GM06990 (cell line): ENCODE measurements at regions not wholly inside any gene's neighbourhood (a gene's known extent, or its start where the extent isn't known, plus 50 kb on each side); places are given as distances from the start of the nearest gene placed in this dataset.
A peak's percentile ranks its signal among the peaks of the same experiment; 100 is the strongest.

Experiments
- DNase-seq: peaks from one replicate; pipeline ENCODE4 v3.0.0-alpha.2; 2011; ENCODE audit not compliant: insufficient read length; ENCODE audit errors: extremely low read depth
- H3K27me3 ChIP-seq: replicated peaks from 2 replicates; pipeline ENCODE4 v1.6.0; 2011; ENCODE audit warnings: low read length; ENCODE audit not compliant: control insufficient read depth, insufficient read depth
- H3K36me3 ChIP-seq: 2 replicates; pipeline ENCODE4 v1.5.1; 2011; ENCODE audit warnings: low read length; ENCODE audit not compliant: control insufficient read depth, insufficient read depth
- H3K4me3 ChIP-seq: replicated peaks from 2 replicates; pipeline ENCODE4 v1.5.1; 2011; ENCODE audit warnings: low read depth, mild to moderate bottlenecking, control low read depth, low read length
- TF ChIP-seq, protein P1 (sequence below): IDR thresholded peaks from 2 replicates; pipeline ENCODE4 v1.5.1; 2011; ENCODE audit warnings: low read length, control low read depth, mild to moderate bottlenecking, inconsistent platforms; ENCODE audit not compliant: insufficient read depth, poor library complexity, severe bottlenecking

DNA sequence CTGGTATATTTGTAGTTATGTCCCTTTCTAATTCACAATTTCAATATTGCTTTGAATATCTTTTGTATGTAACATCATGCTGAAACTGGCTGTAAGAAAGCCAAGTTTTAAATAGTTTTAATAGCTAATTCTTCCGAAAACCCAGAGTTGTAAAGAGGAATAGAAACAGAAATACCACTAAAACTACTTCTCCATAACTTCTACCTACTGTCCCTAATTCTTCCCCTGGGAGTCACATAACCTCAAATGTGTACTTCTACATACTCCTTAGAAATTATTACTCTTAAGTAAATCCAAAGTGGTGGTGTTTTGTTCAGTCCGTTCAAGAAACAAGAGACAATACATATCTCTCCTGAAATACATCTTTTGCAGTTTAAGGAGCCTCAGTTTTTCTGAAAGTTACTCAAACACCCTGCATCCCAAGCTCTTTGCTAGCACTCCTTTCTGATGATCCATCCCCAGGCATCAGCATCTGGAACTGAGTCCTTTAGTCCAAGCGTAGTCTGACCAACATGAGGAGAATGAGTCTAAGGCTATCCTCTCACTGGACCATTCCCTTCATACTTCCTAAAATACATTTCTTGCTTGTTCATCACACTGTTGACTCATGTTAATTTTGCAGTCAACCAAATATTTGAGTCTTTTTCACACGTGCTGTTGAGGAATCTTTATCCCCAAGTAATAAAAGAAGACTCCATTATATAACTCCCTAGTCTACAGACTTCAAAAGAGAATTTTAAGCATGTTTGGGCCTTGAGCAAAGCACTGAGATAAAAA is 214.3 kb upstream of the NUDT4 start:
- Histone ChIP-seq H3K4me3 (no peak overlapping the region), H3K27me3 (no peaks in the 10 kb centered on the region), H3K36me3 (no peaks in the 10 kb centered on the region)
- no peak for DNase-seq
- TF ChIP-seq, protein P1, sequence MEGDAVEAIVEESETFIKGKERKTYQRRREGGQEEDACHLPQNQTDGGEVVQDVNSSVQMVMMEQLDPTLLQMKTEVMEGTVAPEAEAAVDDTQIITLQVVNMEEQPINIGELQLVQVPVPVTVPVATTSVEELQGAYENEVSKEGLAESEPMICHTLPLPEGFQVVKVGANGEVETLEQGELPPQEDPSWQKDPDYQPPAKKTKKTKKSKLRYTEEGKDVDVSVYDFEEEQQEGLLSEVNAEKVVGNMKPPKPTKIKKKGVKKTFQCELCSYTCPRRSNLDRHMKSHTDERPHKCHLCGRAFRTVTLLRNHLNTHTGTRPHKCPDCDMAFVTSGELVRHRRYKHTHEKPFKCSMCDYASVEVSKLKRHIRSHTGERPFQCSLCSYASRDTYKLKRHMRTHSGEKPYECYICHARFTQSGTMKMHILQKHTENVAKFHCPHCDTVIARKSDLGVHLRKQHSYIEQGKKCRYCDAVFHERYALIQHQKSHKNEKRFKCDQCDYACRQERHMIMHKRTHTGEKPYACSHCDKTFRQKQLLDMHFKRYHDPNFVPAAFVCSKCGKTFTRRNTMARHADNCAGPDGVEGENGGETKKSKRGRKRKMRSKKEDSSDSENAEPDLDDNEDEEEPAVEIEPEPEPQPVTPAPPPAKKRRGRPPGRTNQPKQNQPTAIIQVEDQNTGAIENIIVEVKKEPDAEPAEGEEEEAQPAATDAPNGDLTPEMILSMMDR, result no peak

DNA sequence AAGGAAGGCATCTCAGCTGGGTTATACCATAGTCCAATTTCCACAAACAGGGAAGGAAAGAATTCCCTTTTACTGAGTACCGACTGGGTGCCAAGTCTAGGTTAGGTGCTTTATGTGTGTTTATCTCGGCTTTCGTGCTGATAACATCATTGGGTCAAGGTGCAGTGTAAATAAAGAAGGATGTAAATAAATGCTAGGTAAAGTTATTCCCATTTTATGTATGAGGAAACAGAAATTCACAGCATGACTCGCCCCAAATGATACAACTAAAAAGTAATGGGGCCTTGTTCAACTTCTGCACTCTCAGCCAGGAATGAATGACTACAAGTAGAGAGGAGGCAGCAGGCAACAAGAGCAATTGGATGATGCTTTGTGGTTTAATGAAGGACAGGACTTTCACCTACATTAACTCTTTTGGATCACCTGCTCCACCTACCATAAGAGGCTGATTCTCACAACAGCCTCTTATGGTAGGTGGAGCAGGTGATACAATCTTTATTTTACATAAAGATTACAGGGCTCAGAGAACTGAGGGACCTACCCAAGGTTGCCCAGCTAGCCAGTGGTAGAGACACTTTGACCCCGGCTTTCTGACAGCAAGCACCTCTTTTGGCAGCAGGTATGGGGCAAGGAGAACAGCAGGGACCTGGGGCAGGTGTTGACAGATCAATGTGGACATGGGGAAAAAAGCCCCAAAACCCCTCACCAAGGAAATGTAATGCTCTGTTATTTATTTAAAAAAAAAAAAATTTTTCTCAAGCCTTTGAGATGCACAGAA is 213.4 kb upstream of the NUDT4 start:
- Histone ChIP-seq H3K36me3 (no peaks in the 10 kb centered on the region), H3K4me3 (no peak overlapping the region), H3K27me3 (no peaks in the 10 kb centered on the region)
- TF ChIP-seq, protein P1, result no peak
- DNase-seq, result no peak

- TF ChIP-seq, protein P1, result no peak
- H3K4me3 ChIP-seq, result no peak overlapping the region
- no peaks in the 10 kb centered on the region for H3K36me3 ChIP-seq
- H3K27me3 ChIP-seq, result no peaks in the 10 kb centered on the region
- DNase-seq, result no peak
Measured at GRCh38 chr12:93165384-93165932, 212.3 kb upstream of the NUDT4 start.

GRCh38 chr12:93166541-93167307 is 211.0 kb upstream of the NUDT4 start:
- H3K27me3 ChIP-seq, result no peaks in the 10 kb centered on the region
- TF ChIP-seq, protein P1, result no peak
- H3K4me3 ChIP-seq, result peak overlapping the region; percentile 28; the same call in 1 of the 2 replicates
- DNase-seq, result peak; percentile 67
- no peaks in the 10 kb centered on the region for H3K36me3 ChIP-seq

GRCh38 chr12:93167331-93167730 is 210.4 kb upstream of the NUDT4 start:
- Histone ChIP-seq H3K27me3 (no peaks in the 10 kb centered on the region), H3K4me3 (peak overlapping the region; percentile 63), H3K36me3 (no peaks in the 10 kb centered on the region)
- no peak for DNase-seq
- TF ChIP-seq, protein P1, result no peak
